DND-41 (cell line): ENCODE measurements at regions not wholly inside any gene's neighbourhood (a gene's known extent, or its start where the extent isn't known, plus 50 kb on each side); places are given as distances from the start of the nearest gene placed in this dataset.

Source experiments
- ATAC-seq: fragments of 200-7000 bp; cut with Tn5 transposase; 3 replicates; pipeline ENCODE4 v1.9.1; 2021; ENCODE audit warnings: low read depth; ENCODE audit not compliant: insufficient read depth
- DNase-seq: peaks from one replicate; pipeline ENCODE4 v3.0.0-alpha.2; 2020
- H2AFZ ChIP-seq: 2 replicates; pipeline ENCODE4 v1.6.0; 2012; ENCODE audit warnings: low read depth, low read length
- H3K27ac ChIP-seq: 2 replicates; pipeline ENCODE4 v1.5.1; 2012; ENCODE audit warnings: low read length, inconsistent platforms
- H3K27me3 ChIP-seq: fragments of 200-600 bp; sonication (generic); 2 replicates; pipeline ENCODE4 v1.6.0; 2012; ENCODE audit warnings: low read length, mild to moderate bottlenecking, inconsistent platforms; ENCODE audit not compliant: insufficient read depth, poor library complexity
- H3K36me3 ChIP-seq: 2 replicates; pipeline ENCODE4 v1.5.1; 2012; ENCODE audit warnings: low read length, inconsistent platforms; ENCODE audit not compliant: insufficient read depth
- H3K4me1 ChIP-seq: 2 replicates; pipeline ENCODE4 v1.5.1; 2012; ENCODE audit warnings: mild to moderate bottlenecking, low read length; ENCODE audit not compliant: insufficient read depth
- H3K4me2 ChIP-seq: 2 replicates; pipeline ENCODE4 v1.6.0; 2012; ENCODE audit warnings: mild to moderate bottlenecking, moderate library complexity, low read length, inconsistent platforms; ENCODE audit not compliant: insufficient read depth
- H3K4me3 ChIP-seq, 2 experiments: fragments of 200-600 bp in 1 of 2; shearing (Covaris generic) in 1 of 2; 2 replicates each; pipeline ENCODE4 v1.5.1; 2012 to 2016; ENCODE audit warnings: inconsistent platforms in 2 of 2, low read length in 2 of 2, mild to moderate bottlenecking in 2 of 2, low read depth in 1 of 2, moderate library complexity in 1 of 2
- H3K79me2 ChIP-seq: 2 replicates; pipeline ENCODE4 v1.6.0; 2012; ENCODE audit warnings: low read length, inconsistent platforms; ENCODE audit not compliant: insufficient read depth
- H3K9ac ChIP-seq: 2 replicates; pipeline ENCODE4 v1.6.0; 2012; ENCODE audit warnings: low read depth, mild to moderate bottlenecking, inconsistent platforms, low read length, moderate library complexity
- H3K9me3 ChIP-seq: 2 replicates; pipeline ENCODE4 v1.5.1; 2012; ENCODE audit warnings: low read length, moderate library complexity, mild to moderate bottlenecking, inconsistent platforms; ENCODE audit not compliant: insufficient read depth, severe bottlenecking
- H4K20me1 ChIP-seq: 2 replicates; pipeline ENCODE4 v1.6.0; 2012; ENCODE audit warnings: low read length; ENCODE audit not compliant: insufficient read depth
- EZH2 ChIP-seq: IDR thresholded peaks from 3 replicates; pipeline ENCODE4 v1.6.1; 2012; ENCODE audit warnings: borderline replicate concordance, low read depth, mild to moderate bottlenecking, moderate library complexity, low read length, inconsistent platforms; ENCODE audit not compliant: severe bottlenecking
- TF ChIP-seq, protein P1 (sequence below): IDR thresholded peaks from 2 replicates; pipeline ENCODE4 v1.5.1; 2012; ENCODE audit warnings: borderline replicate concordance, low read length, moderate library complexity, mild to moderate bottlenecking; ENCODE audit not compliant: poor library complexity, severe bottlenecking; ENCODE audit errors: extremely low read depth

DNA sequence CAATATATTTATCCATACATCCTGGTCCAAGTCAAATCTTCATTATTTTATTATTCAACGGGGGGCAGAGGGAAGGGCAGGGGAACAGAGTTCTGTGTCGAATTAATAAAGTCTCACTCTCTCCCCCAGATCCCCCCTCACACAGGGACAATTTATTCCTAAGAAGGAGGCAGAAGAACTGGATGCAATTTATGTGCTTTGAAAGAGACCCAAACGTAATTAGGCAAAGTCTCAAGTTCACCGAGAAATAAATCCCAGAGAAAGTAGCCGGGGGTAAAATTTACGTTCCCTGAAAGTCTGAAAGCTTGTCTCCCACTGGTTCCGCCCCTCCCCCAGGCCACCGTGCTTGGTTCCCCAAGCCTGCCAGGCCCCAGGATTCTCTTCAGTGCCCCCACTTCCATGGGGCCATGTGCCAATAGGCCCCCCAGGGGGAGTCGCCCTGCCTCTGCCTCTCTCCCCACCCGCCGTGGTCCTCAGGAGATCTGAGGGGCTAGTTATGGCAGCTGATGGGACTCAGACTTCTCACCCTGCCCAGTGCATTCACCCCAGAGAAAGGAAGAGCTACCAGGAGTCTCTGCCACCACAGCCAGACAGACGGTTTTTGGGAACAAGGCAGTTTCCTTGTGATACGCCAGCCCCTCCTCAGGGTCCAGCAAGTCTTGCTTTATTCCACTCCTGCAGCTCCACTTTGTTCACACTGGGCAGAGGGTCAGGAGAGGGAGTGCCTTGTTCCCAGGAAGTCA, 215.5 kb downstream of the CYP26B1 start:
- Histone ChIP-seq H3K36me3 (no peaks in the 10 kb centered on the region), H3K27ac (no peak overlapping the region), H3K4me2 (no peak overlapping the region), H3K9ac (no peak overlapping the region), H3K9me3 (no peaks in the 10 kb centered on the region), H3K79me2 (no peaks in the 10 kb centered on the region), H4K20me1 (no peaks in the 10 kb centered on the region), H3K4me3 (no peak overlapping the region), H2AFZ (no peak overlapping the region), H3K4me1 (no peaks in the 10 kb centered on the region), H3K27me3 (peaks cover 4% of the 10 kb centered on the region)
- TF ChIP-seq, protein P1, sequence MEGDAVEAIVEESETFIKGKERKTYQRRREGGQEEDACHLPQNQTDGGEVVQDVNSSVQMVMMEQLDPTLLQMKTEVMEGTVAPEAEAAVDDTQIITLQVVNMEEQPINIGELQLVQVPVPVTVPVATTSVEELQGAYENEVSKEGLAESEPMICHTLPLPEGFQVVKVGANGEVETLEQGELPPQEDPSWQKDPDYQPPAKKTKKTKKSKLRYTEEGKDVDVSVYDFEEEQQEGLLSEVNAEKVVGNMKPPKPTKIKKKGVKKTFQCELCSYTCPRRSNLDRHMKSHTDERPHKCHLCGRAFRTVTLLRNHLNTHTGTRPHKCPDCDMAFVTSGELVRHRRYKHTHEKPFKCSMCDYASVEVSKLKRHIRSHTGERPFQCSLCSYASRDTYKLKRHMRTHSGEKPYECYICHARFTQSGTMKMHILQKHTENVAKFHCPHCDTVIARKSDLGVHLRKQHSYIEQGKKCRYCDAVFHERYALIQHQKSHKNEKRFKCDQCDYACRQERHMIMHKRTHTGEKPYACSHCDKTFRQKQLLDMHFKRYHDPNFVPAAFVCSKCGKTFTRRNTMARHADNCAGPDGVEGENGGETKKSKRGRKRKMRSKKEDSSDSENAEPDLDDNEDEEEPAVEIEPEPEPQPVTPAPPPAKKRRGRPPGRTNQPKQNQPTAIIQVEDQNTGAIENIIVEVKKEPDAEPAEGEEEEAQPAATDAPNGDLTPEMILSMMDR, result no peak
- no peak for TF ChIP-seq EZH2
- DNase-seq (no peak), ATAC-seq (no peak)

DNA sequence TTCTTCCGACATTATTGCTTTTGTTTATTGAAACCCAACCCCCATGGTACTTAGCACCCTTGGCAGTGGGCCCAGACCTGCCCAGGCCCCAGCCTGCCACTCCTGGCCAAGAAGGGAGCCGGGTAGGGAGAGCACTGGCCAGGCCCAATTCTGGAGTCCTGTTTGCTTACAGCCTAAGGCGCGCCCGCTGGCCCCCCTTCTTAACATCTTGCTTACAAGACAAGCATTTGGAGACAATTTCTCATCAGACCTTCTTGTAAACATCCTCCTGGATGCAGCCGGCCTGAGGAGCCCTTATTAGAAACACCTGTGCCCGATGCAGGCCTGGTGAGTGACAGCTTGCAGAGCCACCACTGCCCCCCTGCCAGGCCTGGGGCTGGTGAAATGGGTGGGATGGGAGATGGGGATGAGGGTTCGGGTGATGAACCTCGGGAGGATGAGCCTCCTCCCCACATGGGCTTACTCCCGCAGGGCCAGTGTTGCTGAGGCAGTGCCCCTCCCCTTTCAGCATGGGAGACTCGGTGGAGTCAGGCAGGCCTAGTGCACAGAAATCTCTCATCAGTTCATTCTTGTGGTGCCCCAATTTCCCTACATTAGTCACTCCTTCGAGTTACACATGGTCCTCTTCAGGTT, 217.5 kb downstream of the CYP26B1 start:
- TF ChIP-seq EZH2, result no peak
- TF ChIP-seq, protein P1, result no peak
- H3K9ac ChIP-seq, result no peak overlapping the region
- H2AFZ ChIP-seq, result no peak overlapping the region
- H3K9me3 ChIP-seq, result no peaks in the 10 kb centered on the region
- no peak overlapping the region for H3K4me2 ChIP-seq
- no peaks in the 10 kb centered on the region for H3K79me2 ChIP-seq
- H3K27me3 ChIP-seq, result no peaks in the 10 kb centered on the region
- DNase-seq, result no peak
- H4K20me1 ChIP-seq, result no peaks in the 10 kb centered on the region
- H3K27ac ChIP-seq, result no peak overlapping the region
- ATAC-seq, result no peak
- no peaks in the 10 kb centered on the region for H3K4me1 ChIP-seq
- H3K36me3 ChIP-seq, result no peaks in the 10 kb centered on the region
- no peak overlapping the region for H3K4me3 ChIP-seq

DNA sequence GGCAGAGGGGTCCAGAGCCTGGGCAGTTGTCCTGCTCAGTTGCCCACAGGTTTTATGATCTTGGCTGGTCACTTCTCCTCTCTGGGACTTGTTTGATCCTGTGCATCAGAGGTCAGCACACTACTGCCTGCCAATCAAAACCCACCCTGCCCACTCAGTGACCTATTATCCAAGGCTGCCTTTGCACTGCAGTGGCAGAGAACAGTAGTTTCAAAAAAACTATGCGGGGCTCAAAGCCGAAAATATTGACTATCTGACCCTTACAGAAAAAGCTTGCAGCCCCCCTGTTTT, 218.2 kb downstream of the CYP26B1 start:
- Histone ChIP-seq H3K9me3 (no peaks in the 10 kb centered on the region), H4K20me1 (no peaks in the 10 kb centered on the region), H3K4me2 (no peak overlapping the region), H3K4me3 (no peak overlapping the region), H2AFZ (no peak overlapping the region), H3K27ac (no peak overlapping the region), H3K36me3 (no peaks in the 10 kb centered on the region), H3K9ac (no peak overlapping the region), H3K79me2 (no peaks in the 10 kb centered on the region), H3K4me1 (no peaks in the 10 kb centered on the region), H3K27me3 (no peaks in the 10 kb centered on the region)
- DNase-seq (no peak), ATAC-seq (no peak)
- TF ChIP-seq, protein P1, result no peak
- no peak for TF ChIP-seq EZH2
